IMR-90 (cell line): ENCODE measurements at regions not wholly inside any gene's neighbourhood (a gene's known extent, or its start where the extent isn't known, plus 50 kb on each side); places are given as distances from the start of the nearest gene placed in this dataset.

Experiments used
- ATAC-seq: fragments of 200-7000 bp; cut with Tn5 transposase; 2 replicates; pipeline ENCODE4 v1.9.1; 2020; ENCODE audit warnings: low read depth, mild to moderate bottlenecking, moderate library complexity
- BruUV-seq: library from RNA; stranded (reverse); fragments of 400-500 nt; replicated peaks from 2 replicates; lab custom pipeline; 2021; lab: Mats Ljungman, UMichigan
- CTCF ChIA-PET: fragments of 300-600 bp; formaldehyde crosslinking; extraction: SDS; loops from one replicate; lab custom pipeline; 2021; ENCODE audit warnings: antibody characterized with exemption; lab: Yijun Ruan, JAX
- POLR2A ChIA-PET: fragments of 300-600 bp; sonication (Branson Sonifier 250); formaldehyde crosslinking; loops from one replicate; lab custom pipeline; 2022; ENCODE audit warnings: antibody characterized with exemption; ENCODE audit not compliant: unreplicated experiment; lab: Charles Lee
- DNase-seq: peaks from one replicate; pipeline ENCODE4 v3.0.0; 2013
- H2AFZ ChIP-seq: replicated peaks from 2 replicates; pipeline ENCODE3; 2013; ENCODE audit warnings: low read length, mild to moderate bottlenecking; ENCODE audit not compliant: poor library complexity
- H2AK5ac ChIP-seq: 2 replicates; pipeline ENCODE4 v1.6.1; 2013; ENCODE audit warnings: low read depth, low read length, inconsistent platforms
- H2AK9ac ChIP-seq: replicated peaks from 2 replicates; pipeline ENCODE3; 2013; ENCODE audit warnings: mild to moderate bottlenecking, low read depth, low read length, moderate library complexity; ENCODE audit not compliant: poor library complexity
- H2BK120ac ChIP-seq: 2 replicates; pipeline ENCODE4 v1.6.1; 2013; ENCODE audit warnings: low read depth, low read length, inconsistent platforms
- H2BK15ac ChIP-seq: 3 replicates; pipeline ENCODE4 v1.6.1; 2013; ENCODE audit warnings: low read depth, low read length, inconsistent platforms
- H2BK20ac ChIP-seq: 2 replicates; pipeline ENCODE4 v1.6.1; 2013; ENCODE audit warnings: low read depth, mild to moderate bottlenecking, inconsistent platforms, low read length, moderate library complexity
- H2BK5ac ChIP-seq: 2 replicates; pipeline ENCODE4 v1.6.1; 2013; ENCODE audit warnings: mild to moderate bottlenecking, low read depth, low read length, inconsistent platforms; ENCODE audit not compliant: poor library complexity, severe bottlenecking
- H3K14ac ChIP-seq: replicated peaks from 2 replicates; pipeline ENCODE4 v1.6.1; 2013; ENCODE audit warnings: low read depth, low read length, inconsistent platforms
- H3K18ac ChIP-seq: 2 replicates; pipeline ENCODE4 v1.6.1; 2013; ENCODE audit warnings: low read depth, low read length, control low read depth
- H3K23ac ChIP-seq: 2 replicates; pipeline ENCODE4 v1.6.1; 2013; ENCODE audit warnings: low read depth, low read length, inconsistent platforms
- H3K27ac ChIP-seq: 2 replicates; pipeline ENCODE4 v1.5.1; 2013; ENCODE audit warnings: mild to moderate bottlenecking, control low read depth, low read length; ENCODE audit not compliant: insufficient read depth
- H3K27me3 ChIP-seq: 2 replicates; pipeline ENCODE4 v1.6.1; 2013; ENCODE audit warnings: low read length; ENCODE audit not compliant: control insufficient read depth, insufficient read depth
- H3K36me3 ChIP-seq: 2 replicates; pipeline ENCODE4 v1.6.1; 2013; ENCODE audit warnings: low read length, mixed read lengths; ENCODE audit not compliant: control insufficient read depth, insufficient read depth
- H3K4ac ChIP-seq: 2 replicates; pipeline ENCODE4 v1.6.1; 2013; ENCODE audit warnings: low read depth, low read length, inconsistent platforms
- H3K4me1 ChIP-seq: 2 replicates; pipeline ENCODE4 v1.6.1; 2013; ENCODE audit warnings: low read length, mixed read lengths; ENCODE audit not compliant: control insufficient read depth, insufficient read depth
- H3K4me2 ChIP-seq: 2 replicates; pipeline ENCODE4 v1.6.1; 2013; ENCODE audit warnings: low read depth, mild to moderate bottlenecking, control low read depth, low read length, moderate library complexity
- H3K4me3 ChIP-seq: 2 replicates; pipeline ENCODE4 v1.5.1; 2013; ENCODE audit warnings: low read depth, mild to moderate bottlenecking, control low read depth, low read length, moderate library complexity; ENCODE audit not compliant: insufficient read depth
- H3K56ac ChIP-seq: 2 replicates; pipeline ENCODE4 v1.6.1; 2013; ENCODE audit warnings: low read length, inconsistent platforms; ENCODE audit not compliant: insufficient read depth; ENCODE audit errors: extremely low read depth
- H3K79me1 ChIP-seq, 2 experiments: 2 replicates each; pipeline ENCODE4 v1.6.1; 2013; ENCODE audit warnings: low read length in 2 of 2, inconsistent platforms in 1 of 2, low read depth in 1 of 2
- H3K9ac ChIP-seq: 2 replicates; pipeline ENCODE4 v1.6.1; 2013; ENCODE audit warnings: low read depth, low read length, control low read depth
- H3K9me1 ChIP-seq: 2 replicates; pipeline ENCODE4 v1.6.1; 2013; ENCODE audit warnings: low read length, inconsistent platforms; ENCODE audit not compliant: insufficient read depth
- H3K9me3 ChIP-seq: 2 replicates; pipeline ENCODE4 v1.6.1; 2013; ENCODE audit warnings: low read length; ENCODE audit not compliant: control insufficient read depth, insufficient read depth
- H4K20me1 ChIP-seq: 2 replicates; pipeline ENCODE4 v1.6.1; 2013; ENCODE audit warnings: low read length, inconsistent platforms; ENCODE audit not compliant: insufficient read depth
- H4K5ac ChIP-seq: 2 replicates; pipeline ENCODE4 v1.6.1; 2013; ENCODE audit warnings: mild to moderate bottlenecking, low read depth, low read length, control low read depth
- H4K8ac ChIP-seq, 2 experiments: 2 replicates each; pipeline ENCODE4 v1.6.1; 2013; ENCODE audit warnings: low read depth in 2 of 2, low read length in 2 of 2, control low read depth in 1 of 2, inconsistent platforms in 1 of 2
- H4K91ac ChIP-seq: 2 replicates; pipeline ENCODE4 v1.6.1; 2013; ENCODE audit warnings: low read depth, low read length, inconsistent platforms; ENCODE audit not compliant: insufficient read depth
- BHLHE40 ChIP-seq: fragments of 150-350 bp; IDR thresholded peaks from 2 replicates; pipeline ENCODE4 v1.6.1; 2016; ENCODE audit warnings: mild to moderate bottlenecking, low read depth, low read length
- CEBPB ChIP-seq: IDR thresholded peaks from 2 replicates; pipeline ENCODE4 v1.6.1; 2012; ENCODE audit warnings: low read depth, low read length, improper control_type of control experiment
- FOS ChIP-seq: fragments of 150-350 bp; IDR thresholded peaks from 2 replicates; pipeline ENCODE4 v1.6.1; 2016; ENCODE audit warnings: low read depth, low read length
- MAZ ChIP-seq: IDR thresholded peaks from 2 replicates; pipeline ENCODE4 v1.6.1; 2012; ENCODE audit warnings: low read depth, mild to moderate bottlenecking, low read length, improper control_type of control experiment, moderate library complexity, borderline replicate concordance
- MXI1 ChIP-seq: IDR thresholded peaks from 2 replicates; pipeline ENCODE4 v1.6.1; 2012; ENCODE audit warnings: low read depth, mild to moderate bottlenecking, low read length, moderate library complexity, borderline replicate concordance
- NFE2L2 ChIP-seq: fragments of 150-350 bp; IDR thresholded peaks from 2 replicates; pipeline ENCODE4 v1.6.1; 2016; ENCODE audit warnings: low read depth, mild to moderate bottlenecking, low read length
- RAD21 ChIP-seq: IDR thresholded peaks from 2 replicates; pipeline ENCODE4 v1.6.1; 2012; ENCODE audit warnings: low read length, improper control_type of control experiment
- RFX5 ChIP-seq: IDR thresholded peaks from 2 replicates; pipeline ENCODE4 v1.8.0; 2012; ENCODE audit warnings: low read depth, mild to moderate bottlenecking, low read length, moderate library complexity
- SMC3 ChIP-seq: fragments of 150-350 bp; IDR thresholded peaks from 2 replicates; pipeline ENCODE4 v1.6.1; 2016; ENCODE audit warnings: low read depth, mild to moderate bottlenecking, antibody characterized with exemption, low read length, moderate library complexity
- WGBS, 2 experiments: methylation state at CpG; one replicate each; pipeline versions ENCODE4 v1.1.5 to v1.1.7; 2013; ENCODE audit warnings: missing lambda C conversion rate in 2 of 2; ENCODE audit not compliant: insufficient read length in 1 of 2; ENCODE audit errors: extremely low coverage in 2 of 2; 5-methylcytosine and 5-hydroxymethylcytosine counted together
- dilution Hi-C: fragments of 300-500 bp; cut with HindIII; formaldehyde crosslinking; loops from one replicate; pipeline ENCODE4 v1.14.3; 2018; ENCODE audit warnings: low sequenced_read_pairs; ENCODE audit not compliant: unreplicated experiment
- in situ Hi-C: fragments of 300-500 bp; cut with MboI; formaldehyde crosslinking; loops from 3 replicates; pipeline ENCODE4 v1.14.3; 2019; ENCODE audit warnings: low sequenced_read_pairs, inconsistent platforms, mixed read lengths
- intact Hi-C: fragments of 100-400 bp; cut with micrococcal nuclease; formaldehyde crosslinking; loops from 2 replicates; pipeline ENCODE4 v1.10.0; 2022
- TF ChIP-seq, protein P1 (sequence below): fragments of 150-350 bp; IDR thresholded peaks from 2 replicates; pipeline ENCODE4 v1.6.1; 2016; ENCODE audit warnings: low read depth, mild to moderate bottlenecking, low read length, moderate library complexity, borderline replicate concordance
- TF ChIP-seq, protein P2 (sequence below): fragments of 150-350 bp; IDR thresholded peaks from 2 replicates; pipeline ENCODE4 v1.6.1; 2017; ENCODE audit warnings: mild to moderate bottlenecking, antibody characterized with exemption, low read length, low read depth
- TF ChIP-seq, protein P3 (sequence below): conservative IDR thresholded peaks from 2 replicates; pipeline ENCODE4 v1.5.1; 2012; ENCODE audit warnings: mild to moderate bottlenecking, low read depth, low read length, improper control_type of control experiment

DNA sequence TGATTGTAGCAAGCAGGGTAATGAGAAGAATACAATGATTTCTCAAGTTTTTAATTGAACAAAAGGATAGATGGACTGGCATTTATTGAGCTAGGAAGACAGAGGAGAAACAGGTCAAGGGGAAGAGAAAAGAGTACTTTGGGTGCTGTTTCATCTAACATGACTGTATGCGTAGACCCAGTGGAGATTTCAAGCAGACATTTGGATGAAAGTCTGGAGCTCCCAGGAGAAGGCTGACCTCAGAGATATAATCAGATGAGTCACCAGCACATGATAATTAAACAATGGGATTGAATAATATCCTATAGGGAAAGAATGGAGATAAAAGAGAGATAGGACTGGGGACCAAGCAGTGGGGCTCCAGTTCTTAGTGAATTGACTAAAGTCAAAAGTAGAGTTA is 194.9 kb downstream of the ARRDC4 start:
- Histone ChIP-seq H2AK9ac (no peak overlapping the region), H2BK20ac (no peak overlapping the region), H3K36me3 (no peaks in the 10 kb centered on the region), H4K8ac (no peak overlapping the region), H3K4me1 (no peaks in the 10 kb centered on the region), H3K79me1 (no peaks in the 10 kb centered on the region), H3K4me2 (no peak overlapping the region), H3K56ac (no peak overlapping the region), H3K27ac (no peak overlapping the region), H4K91ac (no peak overlapping the region), H3K4me3 (no peak overlapping the region), H4K5ac (no peak overlapping the region), H3K18ac (no peak overlapping the region), H3K9me3 (peaks cover 14% of the 10 kb centered on the region), H2BK15ac (no peak overlapping the region), H3K4ac (no peak overlapping the region), H3K14ac (no peak overlapping the region), H2BK120ac (no peak overlapping the region), H3K23ac (no peak overlapping the region), H2BK5ac (no peak overlapping the region), H4K20me1 (no peaks in the 10 kb centered on the region), H3K9ac (no peak overlapping the region), H2AK5ac (no peak overlapping the region), H3K9me1 (no peaks in the 10 kb centered on the region), H2AFZ (no peak overlapping the region), H3K27me3 (no peaks in the 10 kb centered on the region)
- TF ChIP-seq, protein P1, sequence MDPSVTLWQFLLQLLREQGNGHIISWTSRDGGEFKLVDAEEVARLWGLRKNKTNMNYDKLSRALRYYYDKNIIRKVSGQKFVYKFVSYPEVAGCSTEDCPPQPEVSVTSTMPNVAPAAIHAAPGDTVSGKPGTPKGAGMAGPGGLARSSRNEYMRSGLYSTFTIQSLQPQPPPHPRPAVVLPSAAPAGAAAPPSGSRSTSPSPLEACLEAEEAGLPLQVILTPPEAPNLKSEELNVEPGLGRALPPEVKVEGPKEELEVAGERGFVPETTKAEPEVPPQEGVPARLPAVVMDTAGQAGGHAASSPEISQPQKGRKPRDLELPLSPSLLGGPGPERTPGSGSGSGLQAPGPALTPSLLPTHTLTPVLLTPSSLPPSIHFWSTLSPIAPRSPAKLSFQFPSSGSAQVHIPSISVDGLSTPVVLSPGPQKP, result no peak
- TF ChIP-seq FOS (no peak), CEBPB (no peak), NFE2L2 (no peak), RAD21 (no peak), RFX5 (no peak), BHLHE40 (no peak), SMC3 (no peak), MXI1 (no peak), MAZ (no peak)
- TF ChIP-seq, protein P2, sequence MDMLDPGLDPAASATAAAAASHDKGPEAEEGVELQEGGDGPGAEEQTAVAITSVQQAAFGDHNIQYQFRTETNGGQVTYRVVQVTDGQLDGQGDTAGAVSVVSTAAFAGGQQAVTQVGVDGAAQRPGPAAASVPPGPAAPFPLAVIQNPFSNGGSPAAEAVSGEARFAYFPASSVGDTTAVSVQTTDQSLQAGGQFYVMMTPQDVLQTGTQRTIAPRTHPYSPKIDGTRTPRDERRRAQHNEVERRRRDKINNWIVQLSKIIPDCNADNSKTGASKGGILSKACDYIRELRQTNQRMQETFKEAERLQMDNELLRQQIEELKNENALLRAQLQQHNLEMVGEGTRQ, result no peak
- TF ChIP-seq, protein P3, sequence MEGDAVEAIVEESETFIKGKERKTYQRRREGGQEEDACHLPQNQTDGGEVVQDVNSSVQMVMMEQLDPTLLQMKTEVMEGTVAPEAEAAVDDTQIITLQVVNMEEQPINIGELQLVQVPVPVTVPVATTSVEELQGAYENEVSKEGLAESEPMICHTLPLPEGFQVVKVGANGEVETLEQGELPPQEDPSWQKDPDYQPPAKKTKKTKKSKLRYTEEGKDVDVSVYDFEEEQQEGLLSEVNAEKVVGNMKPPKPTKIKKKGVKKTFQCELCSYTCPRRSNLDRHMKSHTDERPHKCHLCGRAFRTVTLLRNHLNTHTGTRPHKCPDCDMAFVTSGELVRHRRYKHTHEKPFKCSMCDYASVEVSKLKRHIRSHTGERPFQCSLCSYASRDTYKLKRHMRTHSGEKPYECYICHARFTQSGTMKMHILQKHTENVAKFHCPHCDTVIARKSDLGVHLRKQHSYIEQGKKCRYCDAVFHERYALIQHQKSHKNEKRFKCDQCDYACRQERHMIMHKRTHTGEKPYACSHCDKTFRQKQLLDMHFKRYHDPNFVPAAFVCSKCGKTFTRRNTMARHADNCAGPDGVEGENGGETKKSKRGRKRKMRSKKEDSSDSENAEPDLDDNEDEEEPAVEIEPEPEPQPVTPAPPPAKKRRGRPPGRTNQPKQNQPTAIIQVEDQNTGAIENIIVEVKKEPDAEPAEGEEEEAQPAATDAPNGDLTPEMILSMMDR, result no peak
- dilution Hi-C loops, result no loop called here
- in situ Hi-C loops, result no loop called here
- 80% methylated on average over 1 of the region's 1 CpG; no CpG with 5 or more reads in 1 of the 2 experiments for WGBS, 2 experiments
- ChIA-PET POLR2A (no interaction called here), CTCF (no interaction called here)
- ATAC-seq, result no peak
- intact Hi-C loops, result no loop called here
- DNase-seq, result no peak
- no TSS peak for BruUV-seq
